Astrocyte of the spinal cord (primary cell): ENCODE measurements at regions not wholly inside any gene's neighbourhood (a gene's known extent, or its start where the extent isn't known, plus 50 kb on each side); places are given as distances from the start of the nearest gene placed in this dataset.
"Not testable (repeated sequence)": the region's sequence is repeated elsewhere in the genome, so short reads cannot be mapped to it uniquely, and the experiment has no call there.

ENCODE experiments used
- DNase-seq: peaks from one replicate; pipeline ENCODE4 v3.0.0; 2011; ENCODE audit warnings: low read depth, low spot score
- H3K4me3 ChIP-seq: 2 replicates; pipeline ENCODE4 v1.5.1; 2011; ENCODE audit warnings: low read depth, mild to moderate bottlenecking, low read length, moderate library complexity
- CTCF ChIP-seq: IDR thresholded peaks from 2 replicates; pipeline ENCODE4 v1.5.1; 2012; ENCODE audit warnings: low read depth, mild to moderate bottlenecking, low read length, inconsistent platforms
- in situ Hi-C: cut with HindIII; loops from 2 replicates; pipeline ENCODE4 v1.10.0; 2017; ENCODE audit warnings: low sequenced_read_pairs

- no peak for TF ChIP-seq CTCF
- in situ Hi-C loops, result no loop called here
- no peak for DNase-seq
- no peak overlapping the region for H3K4me3 ChIP-seq
Observed at GRCh38 chr1:102821707-102822106, 286.6 kb downstream of the COL11A1 start.

GRCh38 chr1:102800406-102800805, 307.9 kb downstream of the COL11A1 start:
- DNase-seq, result no peak
- in situ Hi-C loops, result no loop called here
- no peak overlapping the region for H3K4me3 ChIP-seq
- TF ChIP-seq CTCF, result no peak

DNA sequence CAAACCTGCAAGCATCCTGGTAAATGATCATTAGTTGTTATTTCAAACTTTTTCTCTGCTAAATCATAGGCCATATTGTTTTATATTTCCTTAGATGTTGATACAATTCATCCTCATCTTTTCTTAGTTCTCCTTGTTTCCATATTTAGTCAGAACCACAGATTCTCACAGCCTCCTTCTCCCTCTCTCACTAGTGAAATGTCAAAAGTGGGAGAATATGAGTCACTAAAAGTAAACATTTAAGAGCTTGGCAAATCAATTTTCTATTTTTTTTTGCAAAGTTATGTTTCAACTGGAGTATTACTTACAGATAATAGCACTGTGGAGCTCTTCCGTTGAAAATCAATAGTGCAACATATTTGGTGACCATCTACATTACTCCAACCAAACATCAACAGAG, 308.8 kb downstream of the COL11A1 start:
- no peak overlapping the region for H3K4me3 ChIP-seq
- in situ Hi-C loops, result no loop called here
- no peak for TF ChIP-seq CTCF
- peak; percentile 57 for DNase-seq

DNA sequence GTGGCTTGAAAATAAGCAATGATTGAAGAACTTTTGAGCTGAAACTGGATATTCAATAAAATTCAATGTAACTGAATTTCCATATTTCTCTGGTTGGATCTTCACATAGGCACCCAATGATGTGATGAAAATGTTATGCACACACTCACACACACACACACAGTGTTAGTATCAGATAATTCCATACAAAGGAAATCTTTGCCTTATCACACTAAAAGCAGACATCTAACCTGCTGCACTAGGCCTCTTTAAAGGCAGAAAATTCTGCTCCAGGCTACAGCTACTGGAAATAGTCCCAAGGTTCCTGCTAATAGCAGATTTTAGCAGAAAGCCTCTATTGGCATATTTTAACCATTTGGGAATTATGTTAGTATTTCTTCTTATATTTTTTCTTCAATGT, 309.6 kb downstream of the COL11A1 start:
- in situ Hi-C loops, result no loop called here
- H3K4me3 ChIP-seq, result no peak overlapping the region
- DNase-seq, result no peak
- TF ChIP-seq CTCF, result no peak

DNA sequence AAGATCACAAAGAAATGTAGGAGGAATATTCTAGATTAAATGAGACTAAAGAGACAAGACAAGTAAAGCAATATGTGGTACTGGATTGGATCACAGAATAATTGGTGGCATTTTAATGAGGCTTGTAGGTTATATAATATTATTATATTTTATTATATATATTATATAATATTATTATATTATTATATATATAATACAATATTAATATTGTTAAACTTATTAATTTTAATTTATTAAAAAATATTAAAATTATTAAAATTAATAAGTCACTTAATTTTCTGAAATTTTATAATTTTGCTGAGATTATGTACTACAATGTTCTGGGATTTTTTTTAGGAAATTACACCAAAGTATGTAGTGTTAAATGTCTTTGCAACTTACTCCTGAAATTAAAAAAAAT, 311.9 kb downstream of the COL11A1 start:
- no peak for TF ChIP-seq CTCF
- in situ Hi-C loops, result no loop called here
- no peak overlapping the region for H3K4me3 ChIP-seq
- DNase-seq, result no peak

DNA sequence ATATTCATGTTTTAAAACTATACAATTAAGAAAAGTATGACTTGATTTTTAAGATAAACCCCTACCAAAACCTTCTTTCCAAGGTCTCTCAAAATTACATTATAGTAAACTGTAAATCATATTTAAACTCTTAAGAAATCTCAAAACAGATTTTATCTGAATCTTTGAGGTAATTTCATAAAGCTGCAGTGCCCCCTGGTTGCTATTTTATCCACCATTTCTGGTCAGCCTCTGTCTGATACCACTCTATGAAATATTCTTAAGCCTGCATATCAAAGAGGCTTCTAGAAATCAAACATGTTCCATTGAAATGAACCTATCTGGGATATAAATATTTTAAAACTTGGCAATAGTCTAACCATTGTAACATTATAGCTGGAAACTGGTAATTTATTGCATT, 317.3 kb downstream of the COL11A1 start:
- peak; percentile 36 for TF ChIP-seq CTCF
- DNase-seq, result peak; percentile 7
- H3K4me3 ChIP-seq, result no peak overlapping the region
- in situ Hi-C loops, result no loop called here

- H3K4me3 ChIP-seq, DNase-seq, in situ Hi-C loops: not testable (repeated sequence)
Observed at GRCh38 chr1:102789951-102790350, 318.4 kb downstream of the COL11A1 start.
